Endothelial cell of umbilical vein (primary cell): ENCODE measurements at regions not wholly inside any gene's neighbourhood (a gene's known extent, or its start where the extent isn't known, plus 50 kb on each side); places are given as distances from the start of the nearest gene placed in this dataset.

ENCODE experiments used
- BruUV-seq: library from RNA; stranded (reverse); fragments of 400-500 nt; replicated peaks from 2 replicates; lab custom pipeline; 2021; lab: Mats Ljungman, UMichigan
- CTCF ChIA-PET: fragments of 300-600, 350-600 bp; sonication (Branson Sonifier 250); formaldehyde crosslinking; loops from one replicate; lab custom pipeline; 2021; ENCODE audit warnings: antibody characterized with exemption, inconsistent platforms; lab: Charles Lee
- POLR2A ChIA-PET: fragments of 300-600, 350-600 bp; sonication (Branson Sonifier 250); formaldehyde crosslinking; loops from one replicate; lab custom pipeline; 2021; ENCODE audit warnings: antibody characterized with exemption, inconsistent platforms; lab: Charles Lee
- DNase-seq: peaks from one replicate; pipeline ENCODE4 v3.0.0-alpha.2; 2011; ENCODE audit warnings: low read depth, low spot score
- FAIRE-seq: peaks from 2 replicates; lab custom pipeline; 2011; peaks lifted over from hg19 to GRCh38; lab: Jason Lieb, UNC
- H2AFZ ChIP-seq: 2 replicates; pipeline ENCODE4 v1.6.0; 2012; ENCODE audit warnings: low read depth, low read length, control low read depth, inconsistent platforms
- H3K27ac ChIP-seq: 2 replicates; pipeline ENCODE4 v1.5.1; 2011; ENCODE audit warnings: low read depth, mild to moderate bottlenecking, control low read depth, low read length, moderate library complexity; ENCODE audit not compliant: insufficient read depth
- H3K27me3 ChIP-seq, 2 experiments: 2 replicates each; pipeline versions ENCODE4 v1.6.0 to v1.6.1; 2011; ENCODE audit warnings: low read length in 2 of 2, mixed read lengths in 1 of 2; ENCODE audit not compliant: control insufficient read depth in 2 of 2, insufficient read depth in 2 of 2
- H3K36me3 ChIP-seq, 2 experiments: 2 replicates in 1 of 2; 3 replicates in 1 of 2; pipeline ENCODE4 v1.5.1; 2011; ENCODE audit warnings: low read length in 2 of 2, mild to moderate bottlenecking in 1 of 2, moderate library complexity in 1 of 2; ENCODE audit not compliant: control insufficient read depth in 2 of 2, insufficient read depth in 2 of 2; ENCODE audit errors: extremely low read depth in 1 of 2
- H3K4me1 ChIP-seq: 3 replicates; pipeline ENCODE4 v1.5.1; 2011; ENCODE audit warnings: mild to moderate bottlenecking, low read length; ENCODE audit not compliant: control insufficient read depth, insufficient read depth; ENCODE audit errors: extremely low read depth
- H3K4me2 ChIP-seq: 2 replicates; pipeline ENCODE4 v1.6.1; 2011; ENCODE audit warnings: low read length, control low read depth, mixed read lengths; ENCODE audit not compliant: insufficient read depth
- H3K4me3 ChIP-seq, 3 experiments: fragments of 200-600 bp in 1 of 3; sonication (generic), shearing (Covaris generic) in 1 of 3; replicated peaks in 1 of 3; 2 replicates each; pipeline ENCODE4 v1.5.1; 2011 to 2016; ENCODE audit warnings: control low read depth in 3 of 3, low read length in 3 of 3, mild to moderate bottlenecking in 2 of 3, inconsistent platforms in 1 of 3, low read depth in 1 of 3, moderate library complexity in 1 of 3; ENCODE audit not compliant: insufficient read depth in 1 of 3
- H3K79me2 ChIP-seq: 2 replicates; pipeline ENCODE4 v1.6.0; 2012; ENCODE audit warnings: low read length, inconsistent platforms; ENCODE audit not compliant: control insufficient read depth, insufficient read depth
- H3K9ac ChIP-seq: replicated peaks from 2 replicates; pipeline ENCODE3; 2011; ENCODE audit warnings: low read length, control low read depth; ENCODE audit not compliant: insufficient read depth; ENCODE audit errors: extremely low read depth
- H3K9me1 ChIP-seq: replicated peaks from 3 replicates; pipeline ENCODE4 v1.6.0; 2011; ENCODE audit warnings: mild to moderate bottlenecking, low read length; ENCODE audit not compliant: control insufficient read depth, insufficient read depth; ENCODE audit errors: extremely low read depth
- H3K9me3 ChIP-seq: replicated peaks from 2 replicates; pipeline ENCODE4 v1.5.1; 2012; ENCODE audit warnings: low read length, inconsistent platforms; ENCODE audit not compliant: control insufficient read depth, insufficient read depth
- H4K20me1 ChIP-seq: replicated peaks from 2 replicates; pipeline ENCODE3; 2011; ENCODE audit warnings: mild to moderate bottlenecking, low read length; ENCODE audit not compliant: control insufficient read depth, insufficient read depth; ENCODE audit errors: extremely low read depth
- CTCF ChIP-seq, 2 donors: IDR thresholded peaks; 1 replicate in 1 of 2; 2 replicates in 1 of 2; pipeline ENCODE4 v1.5.1; 2011; ENCODE audit warnings: low read length in 2 of 2, mild to moderate bottlenecking in 2 of 2, moderate library complexity in 2 of 2, control low read depth in 1 of 2, inconsistent platforms in 1 of 2, low read depth in 1 of 2; ENCODE audit not compliant: insufficient read depth in 1 of 2; ENCODE audit errors: extremely low read depth in 1 of 2
- EZH2 ChIP-seq: IDR thresholded peaks from 2 replicates; pipeline ENCODE4 v1.6.1; 2012; ENCODE audit warnings: borderline replicate concordance, low read depth, mild to moderate bottlenecking, moderate library complexity, low read length, inconsistent platforms; ENCODE audit not compliant: severe bottlenecking
- FOS ChIP-seq: IDR thresholded peaks from 2 replicates; pipeline ENCODE4 v1.6.1; 2011; ENCODE audit warnings: mild to moderate bottlenecking, low read length, moderate library complexity, borderline replicate concordance; ENCODE audit not compliant: insufficient read depth
- GATA2 ChIP-seq: IDR thresholded peaks from 2 replicates; pipeline ENCODE4 v1.7.0; 2011; ENCODE audit warnings: low read depth, mild to moderate bottlenecking, moderate library complexity, mixed read lengths, low read length; ENCODE audit not compliant: insufficient read length, insufficient read depth
- JUN ChIP-seq: IDR thresholded peaks from 2 replicates; pipeline ENCODE4 v1.6.1; 2011; ENCODE audit warnings: borderline replicate concordance, low read depth; ENCODE audit not compliant: insufficient read length, insufficient read depth
- MAX ChIP-seq: IDR thresholded peaks from 2 replicates; pipeline ENCODE4 v1.6.1; 2011; ENCODE audit not compliant: insufficient read depth, insufficient read length
- MYC ChIP-seq: IDR thresholded peaks from one replicate; pipeline ENCODE4 v1.6.1; 2011; ENCODE audit warnings: mild to moderate bottlenecking, low read depth, low read length
- POLR2A ChIP-seq: IDR thresholded peaks from 2 replicates; pipeline ENCODE4 v1.6.1; 2012; ENCODE audit warnings: low read depth, mild to moderate bottlenecking, control low read depth, low read length
- POLR2AphosphoS5 ChIP-seq: IDR thresholded peaks from 2 replicates; pipeline ENCODE4 v1.6.1; 2012; ENCODE audit warnings: low read depth, mild to moderate bottlenecking, control low read depth, low read length, moderate library complexity; ENCODE audit not compliant: insufficient read depth
- dilution Hi-C: fragments of 300-500 bp; cut with MboI; formaldehyde crosslinking; loops from one replicate; pipeline ENCODE4 v1.15.0; 2019; ENCODE audit warnings: low sequenced_read_pairs; ENCODE audit not compliant: extremely low pct_ligation_motif_present
- intact Hi-C: fragments of 100-400 bp; cut with micrococcal nuclease; formaldehyde crosslinking; loops from one replicate; pipeline ENCODE4 v1.10.0; 2022

- H3K9me1 ChIP-seq, result no peaks in the 10 kb centered on the region
- CTCF ChIA-PET, result no interaction called here
- H3K9ac ChIP-seq, result no peak overlapping the region
- POLR2A ChIA-PET, result no interaction called here
- no peaks in the 10 kb centered on the region for H3K9me3 ChIP-seq
- no peak overlapping the region for H3K4me3 ChIP-seq
- intact Hi-C loops, result no loop called here
- H3K4me1 ChIP-seq, result no peaks in the 10 kb centered on the region
- H3K36me3 ChIP-seq, result no peaks in the 10 kb centered on the region
- no peaks in the 10 kb centered on the region for H4K20me1 ChIP-seq
- FAIRE-seq, result no peak
- H2AFZ ChIP-seq, result no peak overlapping the region
- H3K27ac ChIP-seq, result no peak overlapping the region
- H3K79me2 ChIP-seq, result no peaks in the 10 kb centered on the region
- BruUV-seq, result no TSS peak
- dilution Hi-C loops, result no loop called here
- no peak for DNase-seq
- H3K4me2 ChIP-seq, result no peak overlapping the region
- H3K27me3 ChIP-seq, result peaks cover 0 to 4% of the 10 kb centered on the region in 2 experiments
- no peak for TF ChIP-seq MYC
- TF ChIP-seq GATA2, result no peak
- no peak for TF ChIP-seq JUN
- no peak for TF ChIP-seq POLR2AphosphoS5
- no peak for TF ChIP-seq FOS
- TF ChIP-seq EZH2, result no peak
- no peak for TF ChIP-seq POLR2A
- no peak for TF ChIP-seq CTCF (IDR thresholded peaks at IDR 0.05; ENCODE audit: extremely low read depth in 1 of 2, insufficient read depth in 1 of 2, low read depth in 1 of 2, low read length in 2 of 2)
- TF ChIP-seq MAX, result no peak
Measured at GRCh38 chr12:68447797-68448260, 115.7 kb upstream of the MDM1 start.
